HEK293 (cell line): ENCODE measurements at regions not wholly inside any gene's neighbourhood (a gene's known extent, or its start where the extent isn't known, plus 50 kb on each side); places are given as distances from the start of the nearest gene placed in this dataset.

ENCODE experiments used
- CTCF ChIA-PET: fragments of 350-600 bp; formaldehyde crosslinking; extraction: SDS; loops from one replicate; lab custom pipeline; 2021; ENCODE audit warnings: antibody characterized with exemption; lab: Yijun Ruan, JAX
- POLR2A ChIA-PET: fragments of 300-600 bp; formaldehyde crosslinking; extraction: SDS; loops from one replicate; lab custom pipeline; 2020; ENCODE audit warnings: antibody characterized with exemption, inconsistent platforms; lab: Yijun Ruan, JAX
- H3K27ac ChIP-seq: fragments of 200-500 bp; sonication (Bioruptor generic); 2 replicates; pipeline ENCODE4 v1.5.1; 2014; ENCODE audit warnings: low read depth, low read length, control low read depth, inconsistent platforms; ENCODE audit errors: extremely low read depth
- H3K36me3 ChIP-seq, 2 experiments: fragments of 200-500 bp in 1 of 2; sonication (Bioruptor generic) in 1 of 2; 1 replicate in 1 of 2; 2 replicates in 1 of 2; pipeline ENCODE4 v1.5.1; 2014 to 2017; ENCODE audit warnings: inconsistent platforms in 2 of 2, low read length in 2 of 2; ENCODE audit not compliant: control insufficient read depth in 2 of 2, insufficient read depth in 1 of 2
- H3K4me1 ChIP-seq: fragments of 200-500 bp; sonication (Bioruptor generic); 2 replicates; pipeline ENCODE4 v1.5.1; 2014; ENCODE audit warnings: mild to moderate bottlenecking, low read length, inconsistent platforms; ENCODE audit not compliant: control insufficient read depth, insufficient read depth
- H3K4me3 ChIP-seq: 2 replicates; pipeline ENCODE4 v1.5.1; 2011; ENCODE audit warnings: low read depth, mild to moderate bottlenecking, control low read depth, low read length, moderate library complexity
- H3K9me3 ChIP-seq: fragments of 200-500 bp; sonication (Bioruptor generic); 2 replicates; pipeline ENCODE4 v1.5.1; 2014; ENCODE audit warnings: low read depth, low read length, inconsistent platforms; ENCODE audit not compliant: control insufficient read depth, insufficient read depth
- BCL11B ChIP-seq: fragments of 450-650 bp; formaldehyde crosslinking; IDR thresholded peaks from 2 replicates; pipeline ENCODE4 v1.5.1; 2016; ENCODE audit warnings: low read depth, missing biosample characterization, missing genetic modification characterization
- FEZF1 ChIP-seq: fragments of 450-650 bp; formaldehyde crosslinking; IDR thresholded peaks from 2 replicates; pipeline ENCODE4 v1.5.1; 2016; ENCODE audit warnings: missing biosample characterization, missing genetic modification characterization
- GFI1B ChIP-seq: fragments of 450-650 bp; formaldehyde crosslinking; IDR thresholded peaks from 2 replicates; pipeline ENCODE4 v1.5.1; 2016; ENCODE audit warnings: missing biosample characterization, missing genetic modification characterization
- HOXA7 ChIP-seq: sonication (generic); formaldehyde crosslinking; IDR thresholded peaks from 2 replicates; pipeline ENCODE4 v1.8.1; 2022; ENCODE audit warnings: missing genetic modification reagents, borderline replicate concordance
- KLF7 ChIP-seq: fragments of 450-650 bp; formaldehyde crosslinking; IDR thresholded peaks from 2 replicates; pipeline ENCODE4 v1.5.1; 2016; ENCODE audit warnings: missing biosample characterization, missing genetic modification characterization, borderline replicate concordance
- KLF8 ChIP-seq: fragments of 450-650 bp; formaldehyde crosslinking; IDR thresholded peaks from 2 replicates; pipeline ENCODE4 v1.5.1; 2016; ENCODE audit warnings: missing biosample characterization, missing genetic modification characterization
- MEIS1 ChIP-seq: sonication (generic); formaldehyde crosslinking; IDR thresholded peaks from 2 replicates; pipeline ENCODE4 v1.8.1; 2022; ENCODE audit warnings: missing genetic modification reagents, mild to moderate bottlenecking, borderline replicate concordance
- PBX3 ChIP-seq: sonication (generic); formaldehyde crosslinking; IDR thresholded peaks from 2 replicates; pipeline ENCODE4 v1.8.1; 2022; ENCODE audit warnings: mild to moderate bottlenecking, moderate library complexity, missing genetic modification reagents
- SALL2 ChIP-seq: fragments of 450-650 bp; formaldehyde crosslinking; IDR thresholded peaks from 2 replicates; pipeline ENCODE4 v1.5.0; 2017; ENCODE audit warnings: missing biosample characterization, mild to moderate bottlenecking, missing genetic modification characterization, borderline replicate concordance
- SETDB1 ChIP-seq: IDR thresholded peaks from one replicate; pipeline ENCODE4 v1.6.1; 2017; ENCODE audit warnings: mild to moderate bottlenecking, low read length, moderate library complexity, mixed read lengths; ENCODE audit not compliant: insufficient read length
- SP3 ChIP-seq: fragments of 450-650 bp; formaldehyde crosslinking; IDR thresholded peaks from 2 replicates; pipeline ENCODE4 v1.5.1; 2016; ENCODE audit warnings: missing biosample characterization, missing genetic modification characterization
- SP7 ChIP-seq: fragments of 450-650 bp; formaldehyde crosslinking; IDR thresholded peaks from 2 replicates; pipeline ENCODE4 v1.5.1; 2016; ENCODE audit warnings: missing biosample characterization, missing genetic modification characterization
- ZBTB10 ChIP-seq: fragments of 450-650 bp; formaldehyde crosslinking; IDR thresholded peaks from 2 replicates; pipeline ENCODE4 v1.5.1; 2016; ENCODE audit warnings: missing biosample characterization, missing genetic modification characterization
- ZBTB11 ChIP-seq: fragments of 450-650 bp; formaldehyde crosslinking; conservative IDR thresholded peaks from 2 replicates; pipeline ENCODE4 v1.5.1; 2016; ENCODE audit warnings: low read depth, missing biosample characterization, missing genetic modification characterization
- ZBTB48 ChIP-seq: fragments of 450-650 bp; formaldehyde crosslinking; IDR thresholded peaks from 2 replicates; pipeline ENCODE4 v1.5.1; 2016; ENCODE audit warnings: missing biosample characterization, missing genetic modification characterization
- ZBTB8A ChIP-seq: fragments of 450-650 bp; formaldehyde crosslinking; IDR thresholded peaks from 2 replicates; pipeline ENCODE4 v1.5.1; 2016; ENCODE audit warnings: missing biosample characterization, missing genetic modification characterization
- ZFHX2 ChIP-seq: fragments of 450-650 bp; formaldehyde crosslinking; conservative IDR thresholded peaks from 2 replicates; pipeline ENCODE4 v1.5.1; 2016; ENCODE audit warnings: missing biosample characterization, missing genetic modification characterization
- ZIC2 ChIP-seq: fragments of 450-650 bp; formaldehyde crosslinking; IDR thresholded peaks from 2 replicates; pipeline ENCODE4 v1.5.1; 2016; ENCODE audit warnings: missing biosample characterization, missing genetic modification characterization
- ZNF121 ChIP-seq: fragments of 450-650 bp; formaldehyde crosslinking; IDR thresholded peaks from 2 replicates; pipeline ENCODE4 v1.5.1; 2016; ENCODE audit warnings: missing biosample characterization, missing genetic modification characterization
- ZNF19 ChIP-seq: fragments of 450-650 bp; formaldehyde crosslinking; IDR thresholded peaks from 2 replicates; pipeline ENCODE4; 2016; ENCODE audit warnings: missing biosample characterization, missing genetic modification characterization, low read depth
- ZNF214 ChIP-seq: fragments of 450-650 bp; formaldehyde crosslinking; IDR thresholded peaks from 2 replicates; pipeline ENCODE4 v1.5.1; 2017; ENCODE audit warnings: missing biosample characterization, mild to moderate bottlenecking, missing genetic modification characterization, borderline replicate concordance
- ZNF23 ChIP-seq: fragments of 450-650 bp; formaldehyde crosslinking; IDR thresholded peaks from 2 replicates; pipeline ENCODE4 v1.5.1; 2016; ENCODE audit warnings: missing biosample characterization, missing genetic modification characterization, borderline replicate concordance
- ZNF248 ChIP-seq: fragments of 450-650 bp; formaldehyde crosslinking; IDR thresholded peaks from 2 replicates; pipeline ENCODE4 v1.5.1; 2017; ENCODE audit warnings: missing biosample characterization, missing genetic modification characterization
- ZNF391 ChIP-seq: fragments of 450-650 bp; formaldehyde crosslinking; IDR thresholded peaks from 2 replicates; pipeline ENCODE4 v1.5.1; 2016; ENCODE audit warnings: low read depth, missing biosample characterization, missing genetic modification characterization, borderline replicate concordance
- ZNF544 ChIP-seq: fragments of 450-650 bp; formaldehyde crosslinking; IDR thresholded peaks from 2 replicates; pipeline ENCODE4 v1.5.0; 2017; ENCODE audit warnings: missing biosample characterization, missing genetic modification characterization
- ZNF658 ChIP-seq: fragments of 450-650 bp; formaldehyde crosslinking; IDR thresholded peaks from 2 replicates; pipeline ENCODE4; 2016; ENCODE audit warnings: missing biosample characterization, missing genetic modification characterization
- ZSCAN5A ChIP-seq: fragments of 450-650 bp; formaldehyde crosslinking; IDR thresholded peaks from 2 replicates; pipeline ENCODE4 v1.5.1; 2016; ENCODE audit warnings: missing biosample characterization, missing genetic modification characterization
- TF ChIP-seq, protein P1 (sequence below): fragments of 450-650 bp; formaldehyde crosslinking; IDR thresholded peaks from 2 replicates; pipeline ENCODE4 v1.5.1; 2016; ENCODE audit warnings: missing biosample characterization, missing genetic modification characterization

DNA sequence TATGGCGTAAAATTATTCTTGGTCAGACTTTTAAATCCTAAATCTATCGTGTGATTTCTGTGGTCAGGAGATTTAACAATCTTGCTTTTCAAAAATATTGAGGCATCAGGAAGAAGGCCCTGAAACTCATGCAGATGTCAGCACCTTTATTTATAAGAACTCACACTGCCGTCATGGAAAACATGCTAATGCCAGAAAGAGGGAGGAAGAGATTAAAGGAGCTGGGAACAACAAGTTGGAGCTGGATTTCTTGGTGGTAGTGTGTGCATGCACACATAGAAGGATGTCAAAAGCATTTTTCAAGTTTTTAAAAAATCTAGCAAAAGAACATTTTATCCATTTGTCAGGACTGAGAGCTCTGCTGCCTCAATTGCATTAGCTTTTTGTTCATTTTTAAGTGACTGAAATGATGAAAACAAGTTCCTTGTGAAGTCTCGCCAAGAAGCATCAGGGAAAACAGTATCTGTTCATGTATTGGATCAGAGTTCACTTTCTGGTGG, 342.5 kb downstream of the SPRY2 start:
- no peak overlapping the region for H3K27ac ChIP-seq
- no peaks in the 10 kb centered on the region for H3K9me3 ChIP-seq
- H3K36me3 ChIP-seq: no peaks in the 10 kb centered on the region
- H3K4me3 ChIP-seq: no peak overlapping the region
- TF ChIP-seq ZBTB8A (tag by site-specific recombination): no peak
- no peak for TF ChIP-seq KLF8 (tag by site-specific recombination)
- no peak for TF ChIP-seq ZFHX2 (tag by site-specific recombination)
- TF ChIP-seq MEIS1: no peak
- TF ChIP-seq SP7 (tag by site-specific recombination): no peak
- no peak for TF ChIP-seq ZNF19 (tag by site-specific recombination)
- TF ChIP-seq SETDB1: no peak
- TF ChIP-seq ZBTB11: no peak
- TF ChIP-seq ZNF248: no peak
- no peak for TF ChIP-seq FEZF1 (tag by site-specific recombination)
- TF ChIP-seq GFI1B: no peak
- no peak for TF ChIP-seq SP3 (tag by site-specific recombination)
- no peak for TF ChIP-seq ZNF23 (tag by site-specific recombination)
- TF ChIP-seq ZNF391 (tag by site-specific recombination): no peak
- TF ChIP-seq BCL11B: no peak
- TF ChIP-seq SALL2: no peak
- no peak for TF ChIP-seq ZBTB10
- no peaks in the 10 kb centered on the region for H3K4me1 ChIP-seq
- ChIA-PET CTCF (interaction anchor here (0.7 to 1.5 kb wide), 4 partner anchors 10 to 275 kb away, joined by 3 to 5 read pairs (median 3); no protein-coding TSS in a partner anchor), POLR2A (interaction anchor here (0.5 kb wide), 1 partner anchor 25 kb away, joined by 3 read pairs; no protein-coding TSS in a partner anchor)

- Histone ChIP-seq H3K4me1 (no peaks in the 10 kb centered on the region), H3K36me3 (no peaks in the 10 kb centered on the region), H3K27ac (no peak overlapping the region), H3K9me3 (no peaks in the 10 kb centered on the region), H3K4me3 (no peak overlapping the region)
- CTCF ChIA-PET: no interaction called here
- POLR2A ChIA-PET: no interaction called here
- TF ChIP-seq ZIC2 (tag by site-specific recombination) (no peak), ZSCAN5A (tag by site-specific recombination) (no peak), HOXA7 (CRISPR knock-in tag) (no peak), ZNF214 (tag by site-specific recombination) (no peak), ZNF658 (tag by site-specific recombination) (no peak), ZNF121 (tag by site-specific recombination) (no peak), ZBTB48 (tag by site-specific recombination) (no peak), ZNF544 (tag by site-specific recombination) (no peak), SALL2 (no peak), KLF7 (no peak), PBX3 (CRISPR knock-in tag) (no peak)
- TF ChIP-seq, protein P1, sequence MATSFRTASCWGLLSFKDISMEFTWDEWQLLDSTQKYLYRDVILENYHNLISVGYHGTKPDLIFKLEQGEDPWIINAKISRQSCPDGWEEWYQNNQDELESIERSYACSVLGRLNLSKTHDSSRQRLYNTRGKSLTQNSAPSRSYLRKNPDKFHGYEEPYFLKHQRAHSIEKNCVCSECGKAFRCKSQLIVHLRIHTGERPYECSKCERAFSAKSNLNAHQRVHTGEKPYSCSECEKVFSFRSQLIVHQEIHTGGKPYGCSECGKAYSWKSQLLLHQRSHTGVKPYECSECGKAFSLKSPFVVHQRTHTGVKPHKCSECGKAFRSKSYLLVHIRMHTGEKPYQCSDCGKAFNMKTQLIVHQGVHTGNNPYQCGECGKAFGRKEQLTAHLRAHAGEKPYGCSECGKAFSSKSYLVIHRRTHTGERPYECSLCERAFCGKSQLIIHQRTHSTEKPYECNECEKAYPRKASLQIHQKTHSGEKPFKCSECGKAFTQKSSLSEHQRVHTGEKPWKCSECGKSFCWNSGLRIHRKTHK: no peak
Observed at GRCh38 chr13:79997244-79997643, 343.7 kb downstream of the SPRY2 start.
